ENCODE measurements at regions not wholly inside any gene's neighbourhood (a gene's known extent, or its start where the extent isn't known, plus 50 kb on each side); places are given as distances from the start of the nearest gene placed in this dataset.

GRCh38 chr15:47213883-47214282 is 503.4 kb upstream of the SEMA6D start:
- 12% methylated on average over 6 of the region's 6 CpGs for WGBS (ENCODE audit: missing lambda C conversion rate)
- no peak for DNase-seq (ENCODE audit: low read depth in 1 of 2, low spot score in 1 of 2)
- no peak for ATAC-seq
- Histone ChIP-seq H3K4me2 (no peak overlapping the region), H3K9me3 (no peaks in the 10 kb centered on the region), H3K4me1 (no peaks in the 10 kb centered on the region), H3K4me3 (no peak overlapping the region), H3K27ac (no peak overlapping the region)
- FAIRE-seq = no peak
- no peak for TF ChIP-seq TFCP2L1 (CRISPR knock-in tag; IDR thresholded peaks at IDR 0.05)
- TF ChIP-seq JUNB (IDR thresholded peaks at IDR 0.05) = no peak
- TF ChIP-seq ELK1 (IDR thresholded peaks at IDR 0.05; ENCODE audit: low read depth, low read length) = no peak
- TF ChIP-seq KDM1A (IDR thresholded peaks at IDR 0.05; ENCODE audit: low read depth) = no peak
- TF ChIP-seq CBX2 (IDR thresholded peaks at IDR 0.05; ENCODE audit: borderline replicate concordance, low read depth) = no peak
- TF ChIP-seq CHD2 (IDR thresholded peaks at IDR 0.05; ENCODE audit: low read length, partially characterized antibody) = no peak
- TF ChIP-seq SREBF2 (IDR thresholded peaks at IDR 0.05) = no peak
- no peak for TF ChIP-seq HDAC2 (IDR thresholded peaks at IDR 0.05)
- TF ChIP-seq ZNF302 (CRISPR knock-in tag; IDR thresholded peaks at IDR 0.05) = no peak
- CTCF ChIA-PET = no interaction called here
- POLR2A ChIA-PET = no interaction called here

GRCh38 chr15:47218295-47218694 is 499.0 kb upstream of the SEMA6D start:
- H3K4me1 ChIP-seq = no peaks in the 10 kb centered on the region
- ChIA-PET POLR2A (no interaction called here), CTCF (interaction anchor here (1.2 kb wide), 1 partner anchor 23 kb away, joined by 3 read pairs; no protein-coding TSS in a partner anchor)
- no peaks in the 10 kb centered on the region for H3K9me3 ChIP-seq
- TF ChIP-seq FOSL2 (IDR thresholded peaks at IDR 0.05) = no peak
- no peak for TF ChIP-seq FOSL2 (CRISPR knock-in tag; IDR thresholded peaks at IDR 0.05)
- H3K4me2 ChIP-seq = no peak overlapping the region
- WGBS (ENCODE audit: missing lambda C conversion rate) = 7% methylated on average over 1 of the region's 1 CpG
- H3K4me3 ChIP-seq = no peak overlapping the region
- no peak for DNase-seq (ENCODE audit: low read depth in 1 of 2, low spot score in 1 of 2)
- no peak for ATAC-seq
- no peak overlapping the region for H3K27ac ChIP-seq
- FAIRE-seq = no peak

GRCh38 chr15:47244361-47244760 is 472.9 kb upstream of the SEMA6D start:
- WGBS (ENCODE audit: missing lambda C conversion rate) = 0% methylated on average over 1 of the region's 1 CpG
- ChIA-PET CTCF (interaction anchor here (0.5 kb wide), 1 partner anchor 120 kb away, joined by 3 read pairs; no protein-coding TSS in a partner anchor), POLR2A (no interaction called here)
- no peak for FAIRE-seq
- Histone ChIP-seq H3K9me3 (no peaks in the 10 kb centered on the region), H3K27ac (no peak overlapping the region), H3K4me2 (no peak overlapping the region), H3K4me1 (no peaks in the 10 kb centered on the region), H3K4me3 (no peak overlapping the region)
- TF ChIP-seq PBX3 (IDR thresholded peaks at IDR 0.05) (no peak), CEBPB (IDR thresholded peaks at IDR 0.05) (no peak), ZSCAN20 (CRISPR knock-in tag; IDR thresholded peaks at IDR 0.05) (no peak)
- ATAC-seq = no peak
- DNase-seq (ENCODE audit: low read depth in 1 of 2, low spot score in 1 of 2) = no peak

GRCh38 chr15:47246317-47246716 is 471.0 kb upstream of the SEMA6D start:
- Histone ChIP-seq H3K4me2 (no peak overlapping the region), H3K4me3 (no peak overlapping the region), H3K27ac (no peak overlapping the region), H3K4me1 (no peaks in the 10 kb centered on the region), H3K9me3 (no peaks in the 10 kb centered on the region)
- no peak for TF ChIP-seq BHLHE40 (IDR thresholded peaks at IDR 0.05; ENCODE audit: low read depth, low read length)
- ChIA-PET POLR2A (no interaction called here), CTCF (no interaction called here)
- ATAC-seq (no peak), DNase-seq (ENCODE audit: low read depth in 1 of 2, low spot score in 1 of 2) (no peak), FAIRE-seq (no peak)
- 18% methylated on average over 5 of the region's 5 CpGs for WGBS (ENCODE audit: missing lambda C conversion rate)

GRCh38 chr15:47258521-47258920 is 458.8 kb upstream of the SEMA6D start:
- Histone ChIP-seq H3K4me3 (no peak overlapping the region), H3K27ac (no peak overlapping the region), H3K9me3 (no peaks in the 10 kb centered on the region), H3K4me2 (no peak overlapping the region), H3K4me1 (no peaks in the 10 kb centered on the region)
- FAIRE-seq = no peak
- ChIA-PET POLR2A (no interaction called here), CTCF (no interaction called here)
- ATAC-seq = no peak
- DNase-seq (ENCODE audit: low read depth in 1 of 2, low spot score in 1 of 2) = no peak
- TF ChIP-seq ZSCAN20 (CRISPR knock-in tag; IDR thresholded peaks at IDR 0.05) (no peak), FOXS1 (CRISPR knock-in tag; IDR thresholded peaks at IDR 0.05) (no peak), PBX3 (IDR thresholded peaks at IDR 0.05) (no peak), NFE2L2 (conservative IDR thresholded peaks at IDR 0.05; ENCODE audit: low read length) (no peak), ATOH8 (CRISPR knock-in tag; IDR thresholded peaks at IDR 0.05; ENCODE audit: low read depth) (no peak), ZC3H11A (IDR thresholded peaks at IDR 0.05) (no peak), ELK1 (IDR thresholded peaks at IDR 0.05; ENCODE audit: low read depth, low read length) (no peak), HOXA7 (CRISPR knock-in tag; IDR thresholded peaks at IDR 0.05) (no peak), ZNF302 (CRISPR knock-in tag; IDR thresholded peaks at IDR 0.05) (no peak)
- WGBS (ENCODE audit: missing lambda C conversion rate) = 0% methylated on average over 3 of the region's 3 CpGs

All from A549 (cell line).